HG02678 (cell line): ENCODE measurements at regions not wholly inside any gene's neighbourhood (a gene's known extent, or its start where the extent isn't known, plus 50 kb on each side); places are given as distances from the start of the nearest gene placed in this dataset.
A peak's percentile ranks its signal among the peaks of the same experiment; 100 is the strongest.

ENCODE experiments used
- ATAC-seq: cut with Tn5 transposase; IDR thresholded peaks from one replicate; pipeline ENCODE4 v1.9.1; 2021; ENCODE audit warnings: mild to moderate bottlenecking, moderate library complexity; ENCODE audit not compliant: unreplicated experiment

DNA sequence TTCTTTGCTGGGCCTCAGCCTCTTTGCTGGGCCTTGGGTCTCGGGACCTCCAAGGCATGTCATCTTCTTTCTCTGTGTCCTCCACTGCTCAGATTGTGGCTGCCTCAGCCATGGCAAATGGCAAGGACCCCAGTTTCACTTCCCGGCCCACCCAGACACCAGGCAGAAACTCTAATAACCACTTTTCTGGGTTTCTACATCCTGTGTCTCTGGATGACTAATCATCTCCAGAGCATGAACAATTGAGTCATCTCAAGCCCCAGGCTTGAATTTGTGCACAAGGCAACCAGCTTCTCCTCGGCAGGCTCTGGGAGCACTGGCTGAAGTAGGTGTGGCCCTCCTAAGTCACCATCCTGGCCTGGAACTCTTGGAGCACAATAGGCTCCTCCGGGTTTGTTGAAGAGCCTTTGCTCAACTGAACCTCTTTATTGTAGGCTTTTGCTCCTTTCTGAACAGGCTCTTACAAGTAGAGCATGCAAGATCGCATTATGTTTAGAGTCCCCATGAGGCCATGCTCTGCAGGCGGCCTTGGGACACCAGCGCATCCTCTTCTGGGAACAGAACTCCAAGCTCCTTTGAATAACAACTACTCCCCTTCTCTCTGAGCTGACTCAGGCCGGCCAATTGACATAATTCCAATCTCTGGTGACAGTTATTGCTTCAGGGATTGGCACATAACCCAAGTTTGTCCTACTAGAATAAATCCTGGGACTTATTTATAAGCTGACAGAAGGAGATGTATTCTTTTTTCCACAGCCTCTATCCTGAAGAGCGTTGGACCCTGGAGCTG is 218.1 kb downstream of the WDR11 start:
- ATAC-seq, result peak; percentile 80

DNA sequence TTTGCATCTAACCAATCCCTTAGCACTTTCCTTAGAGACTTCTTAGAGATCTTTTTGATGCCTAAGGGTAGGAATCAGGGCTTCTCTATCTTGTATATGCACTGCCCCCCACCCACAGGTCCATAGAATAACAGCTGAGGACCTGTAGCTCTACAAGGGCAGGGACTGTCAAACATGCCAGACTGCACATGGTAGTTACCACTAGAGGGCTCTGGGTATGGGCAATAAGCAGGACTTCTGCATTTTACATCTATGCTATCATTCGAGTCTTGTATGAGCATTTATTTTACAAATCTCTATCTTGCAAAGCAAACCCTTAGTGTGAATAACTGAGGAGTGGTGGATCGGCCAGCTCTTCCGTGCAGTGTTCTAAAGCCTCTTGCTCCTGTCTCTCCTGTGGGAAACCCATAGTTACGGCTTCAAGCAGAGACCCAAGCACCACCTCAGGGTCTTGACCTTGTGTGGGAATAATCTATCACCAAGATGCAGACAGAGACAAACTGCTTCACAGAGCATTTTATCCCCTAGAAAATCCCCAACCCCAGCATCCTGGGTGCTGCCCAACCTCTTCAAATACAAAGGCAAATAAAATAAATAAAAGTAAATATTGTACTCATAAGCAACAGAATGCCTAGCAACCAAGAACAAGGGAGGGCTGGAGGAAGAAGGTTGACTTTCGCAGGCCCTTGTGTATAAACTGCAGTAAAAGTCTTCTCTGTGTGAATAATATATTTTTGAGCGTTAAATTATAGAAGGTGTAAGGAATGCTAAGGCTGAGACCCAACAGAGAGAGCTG is 219.3 kb downstream of the WDR11 start:
- ATAC-seq, result no peak

DNA sequence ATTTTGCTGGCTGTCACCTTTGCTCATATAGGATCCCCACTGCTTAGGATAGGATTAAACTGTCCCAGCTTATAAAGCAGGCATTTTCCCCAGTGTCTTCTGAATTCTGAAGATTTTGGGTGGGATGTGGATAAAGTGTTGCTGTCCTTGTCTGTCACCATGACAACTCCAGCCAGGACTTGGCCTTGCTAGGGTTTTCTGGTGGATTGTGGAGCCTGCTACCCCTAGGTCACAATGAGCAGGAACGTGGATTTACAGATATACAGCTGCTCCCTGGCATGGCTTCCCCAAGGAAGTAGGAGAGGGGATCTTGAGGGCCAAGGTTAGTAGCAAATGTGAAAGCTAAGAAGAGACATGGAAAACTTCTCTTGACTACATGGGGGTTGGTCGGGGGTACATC is 220.7 kb downstream of the WDR11 start:
- no peak for ATAC-seq

DNA sequence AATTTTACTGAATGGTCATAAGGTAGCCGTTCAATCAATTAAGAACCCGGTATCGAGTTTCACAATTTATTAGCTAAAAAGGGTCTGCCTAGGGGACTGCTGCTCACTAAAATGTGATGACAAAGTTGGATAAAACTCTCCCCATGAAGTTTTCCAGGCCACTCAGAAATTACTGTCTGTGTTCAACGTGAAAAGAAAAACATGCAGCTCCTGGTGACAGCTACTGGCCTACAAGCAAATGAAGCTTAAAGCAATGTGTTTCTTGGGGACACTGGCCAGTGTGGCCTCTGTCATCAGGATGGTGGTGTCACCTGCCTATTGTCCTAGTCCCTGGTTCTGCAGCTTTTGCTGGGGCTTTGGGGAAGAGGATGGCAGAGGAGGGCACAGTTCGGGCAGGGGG is 222.6 kb downstream of the WDR11 start:
- no peak for ATAC-seq

DNA sequence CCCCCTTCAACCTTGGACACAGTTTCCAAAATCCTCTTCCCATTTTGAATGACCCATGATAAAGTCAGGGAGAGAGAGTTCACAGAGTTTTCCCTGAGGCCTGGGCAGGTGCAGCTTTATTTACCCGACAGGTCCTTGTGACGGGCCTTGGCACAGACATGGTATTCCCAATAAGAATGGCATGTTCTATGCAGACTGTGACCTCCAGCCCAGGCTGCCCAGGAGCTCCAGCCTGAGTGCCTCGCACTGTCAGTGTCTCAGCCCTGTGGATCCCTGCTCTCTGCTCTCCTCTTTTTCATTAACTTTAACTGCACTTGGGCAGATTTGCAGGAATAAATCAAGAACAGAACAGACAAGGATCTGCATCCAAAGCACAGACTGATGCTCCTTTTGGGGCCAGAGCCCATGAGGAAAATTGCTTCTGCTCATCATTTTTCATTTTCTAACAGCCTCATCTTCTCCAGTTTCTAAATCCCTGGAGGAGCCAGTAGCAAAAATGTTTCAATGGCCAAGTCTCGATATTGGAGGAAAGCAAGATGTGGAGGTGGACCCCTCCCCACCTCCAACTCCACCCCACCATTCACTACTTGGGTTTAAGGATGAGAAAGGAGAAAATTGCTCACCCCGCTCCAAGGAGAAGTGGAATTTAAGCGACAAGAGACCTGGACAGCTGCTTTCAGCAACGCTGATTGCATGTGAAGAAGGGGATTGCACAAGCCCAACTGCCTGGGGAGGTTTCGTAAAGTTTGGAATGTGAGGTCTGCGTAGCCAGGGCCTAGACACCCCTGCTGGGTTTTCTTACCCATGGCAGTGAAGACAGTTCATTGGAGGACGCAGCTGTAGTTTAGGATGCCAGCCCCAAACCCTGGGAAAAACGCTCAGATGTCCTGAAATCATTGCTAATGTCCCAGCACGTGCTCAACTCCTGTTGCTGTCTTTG is 225.9 kb downstream of the WDR11 start:
- no peak for ATAC-seq

DNA sequence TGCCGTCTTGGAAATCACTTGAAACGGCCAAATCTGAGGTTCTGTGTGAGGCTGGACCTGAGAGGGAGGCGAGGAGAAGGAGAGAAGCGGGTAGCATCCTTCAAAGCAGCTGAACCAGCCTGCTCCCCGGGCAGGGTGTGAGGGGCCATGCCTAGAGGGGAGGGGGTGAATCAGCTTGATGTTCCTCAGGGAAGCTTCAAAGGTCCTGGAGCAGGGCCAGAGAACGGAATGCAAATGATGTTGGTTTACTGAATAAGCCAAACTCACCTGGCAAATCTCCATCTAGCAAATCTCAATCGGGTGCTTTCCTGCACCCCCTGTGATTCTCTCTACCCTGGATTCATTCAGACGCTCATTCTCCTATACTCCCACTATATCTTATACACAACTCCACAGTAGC is 226.9 kb downstream of the WDR11 start:
- no peak for ATAC-seq

DNA sequence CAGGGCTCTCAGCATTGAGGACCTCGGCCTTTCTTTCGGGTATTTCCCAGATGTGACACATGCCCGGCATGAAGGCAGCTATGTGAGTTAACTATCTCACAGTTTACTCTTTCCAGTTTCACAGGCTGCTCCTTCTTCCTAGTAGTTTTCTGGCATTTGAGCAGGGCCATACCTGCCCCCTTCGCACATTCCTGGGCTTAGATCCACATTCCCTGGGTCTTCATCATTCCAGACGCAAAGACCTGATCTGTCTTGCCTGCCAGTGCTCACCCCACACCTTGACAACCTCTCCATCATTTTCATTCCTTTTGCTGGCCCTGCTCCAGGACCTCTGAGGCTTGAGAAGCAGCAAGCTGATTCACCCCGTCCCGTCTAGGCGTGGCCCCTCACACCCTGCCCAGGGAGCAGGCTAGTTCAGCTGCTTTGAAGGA is 227.5 kb downstream of the WDR11 start:
- no peak for ATAC-seq

DNA sequence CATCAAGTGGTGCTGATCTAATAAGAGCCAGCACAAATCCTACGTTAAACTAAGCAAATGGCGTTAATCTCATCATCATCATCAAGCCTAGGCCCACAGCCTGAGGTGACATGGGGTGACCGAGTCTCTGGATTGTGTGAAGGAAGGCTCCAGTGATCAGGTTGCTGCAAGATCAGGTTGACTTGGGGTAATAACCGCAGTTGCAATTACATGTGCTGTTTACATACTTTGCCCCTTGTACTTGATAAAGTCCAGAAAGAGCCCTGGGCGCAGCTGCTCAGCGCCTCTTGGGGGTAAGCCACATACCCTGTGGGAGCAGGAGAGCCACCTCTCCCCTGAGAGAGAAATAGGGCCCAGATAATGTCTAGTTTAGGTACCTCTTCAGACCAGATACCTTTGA is 228.1 kb downstream of the WDR11 start:
- ATAC-seq, result no peak

DNA sequence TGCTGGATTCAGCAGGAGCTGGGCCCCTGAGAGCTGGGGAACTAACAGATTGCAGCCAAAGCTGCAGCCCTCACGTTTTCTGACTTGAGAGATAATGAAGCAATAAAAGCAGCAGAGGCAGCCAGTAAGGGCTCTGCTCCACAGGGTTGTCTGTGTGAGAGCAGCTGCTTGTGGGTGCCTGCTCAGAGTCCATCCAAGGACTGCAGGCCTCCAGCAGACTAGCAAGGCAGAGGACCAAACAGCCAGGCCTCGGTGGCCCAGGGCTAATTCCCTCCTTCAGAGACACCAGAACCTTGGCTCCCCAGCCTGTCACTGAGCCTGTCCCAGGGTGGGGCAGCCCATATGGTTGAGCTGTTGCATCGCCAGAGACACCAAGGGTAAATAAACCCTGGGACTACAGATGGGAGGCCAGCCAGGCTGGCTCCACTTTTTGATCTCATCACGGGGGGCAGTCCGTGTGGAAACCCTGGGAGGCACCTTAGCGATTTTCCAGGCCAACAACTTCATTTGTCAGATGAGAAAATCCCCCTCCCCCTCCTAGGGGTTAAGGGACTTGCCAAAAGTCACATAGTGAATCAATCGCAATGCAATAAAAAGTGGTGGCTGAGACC is 229.2 kb downstream of the WDR11 start:
- no peak for ATAC-seq

DNA sequence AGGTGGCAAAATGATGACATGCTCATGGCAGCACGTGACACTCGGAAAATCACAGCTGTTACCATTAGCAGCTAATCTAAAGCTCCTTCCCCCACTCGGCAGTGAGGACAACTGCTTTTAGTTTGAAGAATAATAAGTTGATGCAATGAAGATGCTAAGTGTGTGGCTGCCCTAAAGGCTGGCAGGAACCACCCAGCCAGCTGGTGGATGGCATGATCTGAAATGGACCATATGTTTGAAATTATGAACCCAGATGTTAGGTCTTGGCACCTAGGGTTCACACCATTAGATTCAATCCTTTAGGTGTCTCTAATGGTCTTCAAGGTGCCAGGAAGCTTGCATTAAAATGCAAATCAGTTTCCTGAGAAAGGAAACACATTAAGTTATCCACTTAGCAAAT is 230.1 kb downstream of the WDR11 start:
- no peak for ATAC-seq

DNA sequence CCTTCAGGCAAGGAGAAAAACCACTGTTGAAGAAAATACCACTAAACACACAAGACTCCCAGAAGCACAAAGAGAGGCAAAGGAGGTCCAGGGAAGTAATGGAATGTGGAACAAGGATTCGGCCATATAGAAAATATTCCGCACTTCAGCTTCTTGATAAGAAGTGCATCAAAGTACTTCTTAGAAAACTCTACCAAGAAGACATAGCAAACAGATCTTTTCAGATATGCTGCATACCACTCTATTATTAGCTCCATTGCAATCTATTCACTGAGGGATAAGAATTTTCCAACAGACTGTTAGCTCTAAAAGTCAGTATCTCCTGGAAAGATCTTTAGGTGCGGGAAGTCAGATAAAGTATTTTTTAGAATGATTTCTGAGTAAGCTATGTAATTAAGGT is 231.8 kb downstream of the WDR11 start:
- ATAC-seq, result no peak

DNA sequence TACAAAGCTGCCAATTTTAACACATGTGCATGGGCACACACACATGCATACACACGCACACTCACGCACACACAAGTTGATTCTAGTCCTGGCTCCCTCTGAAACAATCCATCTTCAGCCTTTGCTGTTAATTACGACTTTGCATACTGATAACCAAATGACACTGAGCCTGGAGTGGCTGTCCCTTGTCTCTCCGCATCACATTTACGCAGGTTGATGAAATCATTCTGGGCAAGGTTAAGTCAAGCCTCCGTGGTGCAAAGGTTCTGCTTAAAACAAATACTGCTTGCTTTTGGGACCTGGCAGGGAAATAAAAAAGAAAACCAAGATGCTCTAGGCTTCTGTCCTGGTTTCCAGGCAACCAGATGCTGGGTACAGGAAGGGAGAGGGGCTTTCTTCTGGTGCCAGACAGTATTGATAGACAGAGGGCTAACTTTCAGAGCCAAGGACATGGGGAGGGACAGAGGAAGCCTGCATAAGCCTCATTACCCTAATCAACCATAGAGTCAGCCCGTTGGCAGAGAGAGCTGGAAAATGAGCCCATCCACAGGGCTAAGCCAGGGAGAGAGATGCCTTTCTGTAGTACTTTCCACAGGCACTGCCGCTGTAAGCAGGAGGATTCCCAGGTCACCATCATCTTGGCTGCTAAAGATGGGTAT is 233.0 kb downstream of the WDR11 start:
- ATAC-seq, result no peak

DNA sequence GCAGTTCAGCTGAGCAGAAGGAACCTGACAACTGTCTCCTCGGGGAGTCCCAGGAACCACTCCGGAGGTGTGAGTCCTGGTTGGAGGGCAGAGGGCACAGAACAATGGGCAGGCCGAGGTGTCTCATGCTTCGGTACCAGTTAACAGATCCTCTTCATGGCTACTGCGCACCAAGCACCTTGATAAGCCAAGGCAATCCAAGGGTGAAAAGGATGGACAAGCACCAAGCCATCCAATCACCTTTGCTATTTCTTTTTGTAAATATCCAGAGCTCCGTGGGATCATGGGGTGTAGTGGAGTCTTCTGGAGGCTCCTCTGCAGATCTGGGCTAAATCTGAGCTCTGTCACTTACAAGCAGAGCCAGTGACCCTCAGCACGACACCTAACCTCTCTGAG is 233.5 kb downstream of the WDR11 start:
- no peak for ATAC-seq

DNA sequence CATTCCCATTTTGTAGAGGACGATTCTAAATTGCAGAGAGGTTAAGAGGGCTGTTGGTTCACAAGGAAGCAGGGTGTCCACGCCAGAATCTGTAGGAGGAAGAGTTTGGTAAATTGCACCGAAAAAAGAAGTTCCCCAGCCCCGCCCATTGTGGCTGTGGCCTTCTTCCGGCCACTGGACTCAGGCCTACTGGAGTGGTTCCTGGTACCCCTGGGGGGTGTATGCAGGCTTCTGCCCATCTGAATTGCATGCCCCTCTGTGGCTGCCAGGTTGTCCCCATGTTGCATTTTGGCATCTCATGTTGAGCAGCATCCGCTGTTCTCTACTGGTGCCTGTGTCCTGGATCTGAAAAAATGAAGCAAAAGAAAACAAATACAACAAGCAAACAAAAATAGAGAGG is 234.2 kb downstream of the WDR11 start:
- ATAC-seq, result no peak

DNA sequence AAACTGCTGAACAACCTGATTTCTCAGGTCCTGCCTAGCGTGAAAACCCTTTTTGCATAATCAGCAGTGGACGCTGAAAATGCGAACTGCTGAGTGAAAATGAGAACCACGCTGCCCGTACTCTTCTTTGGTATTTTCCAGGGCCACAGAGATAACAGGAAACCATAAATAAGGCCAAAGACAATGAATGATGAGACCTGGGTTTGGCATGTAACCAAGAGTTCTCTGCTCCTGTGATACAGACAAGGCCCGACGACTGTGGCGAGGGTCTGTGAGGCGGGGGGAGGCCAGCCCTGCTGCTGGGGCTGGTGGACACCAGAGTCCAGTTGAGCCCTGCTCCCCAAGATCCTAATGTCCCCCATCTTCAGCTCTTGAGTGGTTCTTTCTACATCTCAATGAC is 236.0 kb downstream of the WDR11 start:
- ATAC-seq, result no peak

DNA sequence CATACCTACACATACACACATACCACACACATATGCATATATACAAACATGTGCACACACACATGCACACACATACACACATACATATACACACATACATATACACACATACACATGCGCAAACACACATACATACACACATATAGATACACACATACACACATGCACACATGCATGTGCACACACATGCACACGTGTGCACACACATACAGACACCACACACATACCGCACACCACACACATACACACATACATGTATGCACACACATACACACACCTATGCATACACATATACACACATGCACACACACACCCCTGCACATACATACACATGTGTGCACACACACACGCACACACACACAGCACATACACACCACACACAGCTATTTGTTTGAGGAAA is 236.5 kb downstream of the WDR11 start:
- ATAC-seq, result no peak

DNA sequence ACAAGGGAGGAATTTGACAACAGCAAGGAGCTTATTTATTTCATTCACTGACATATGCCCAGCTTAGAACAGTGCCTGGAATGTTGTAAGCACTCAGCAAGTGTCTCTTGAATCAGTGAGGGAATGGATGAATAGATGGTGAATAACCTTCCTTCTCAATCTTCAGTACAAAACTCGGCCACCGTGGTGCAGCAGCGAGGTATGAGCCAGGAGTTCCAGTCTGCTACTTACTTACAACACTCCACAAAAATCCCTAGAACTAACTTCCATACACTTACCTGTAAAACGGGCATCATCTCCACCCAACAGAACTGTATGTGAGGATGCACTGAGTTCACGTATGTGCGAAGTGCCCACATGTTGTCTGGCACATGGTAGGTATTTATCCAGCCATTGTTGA is 237.4 kb downstream of the WDR11 start:
- no peak for ATAC-seq

DNA sequence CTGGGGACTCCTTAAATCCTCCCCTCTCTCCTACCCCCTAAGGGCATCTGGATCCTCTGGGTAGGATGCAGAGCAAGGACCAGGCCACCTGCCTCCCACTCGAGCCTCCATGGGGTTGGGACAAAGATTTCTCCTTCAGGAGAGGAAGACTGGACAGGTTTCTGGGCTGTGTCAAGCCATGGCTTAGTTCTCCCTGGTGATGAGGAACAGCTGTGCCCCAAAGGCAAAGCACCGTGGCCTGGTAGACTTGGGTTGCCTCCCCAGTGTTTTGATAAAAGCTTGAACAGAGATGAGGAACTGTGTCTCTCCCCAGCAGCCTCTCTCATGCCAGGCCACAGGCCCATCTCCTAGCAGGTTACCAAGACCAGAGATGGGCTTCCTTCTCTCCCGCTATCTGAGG is 238.3 kb downstream of the WDR11 start:
- ATAC-seq, result no peak

DNA sequence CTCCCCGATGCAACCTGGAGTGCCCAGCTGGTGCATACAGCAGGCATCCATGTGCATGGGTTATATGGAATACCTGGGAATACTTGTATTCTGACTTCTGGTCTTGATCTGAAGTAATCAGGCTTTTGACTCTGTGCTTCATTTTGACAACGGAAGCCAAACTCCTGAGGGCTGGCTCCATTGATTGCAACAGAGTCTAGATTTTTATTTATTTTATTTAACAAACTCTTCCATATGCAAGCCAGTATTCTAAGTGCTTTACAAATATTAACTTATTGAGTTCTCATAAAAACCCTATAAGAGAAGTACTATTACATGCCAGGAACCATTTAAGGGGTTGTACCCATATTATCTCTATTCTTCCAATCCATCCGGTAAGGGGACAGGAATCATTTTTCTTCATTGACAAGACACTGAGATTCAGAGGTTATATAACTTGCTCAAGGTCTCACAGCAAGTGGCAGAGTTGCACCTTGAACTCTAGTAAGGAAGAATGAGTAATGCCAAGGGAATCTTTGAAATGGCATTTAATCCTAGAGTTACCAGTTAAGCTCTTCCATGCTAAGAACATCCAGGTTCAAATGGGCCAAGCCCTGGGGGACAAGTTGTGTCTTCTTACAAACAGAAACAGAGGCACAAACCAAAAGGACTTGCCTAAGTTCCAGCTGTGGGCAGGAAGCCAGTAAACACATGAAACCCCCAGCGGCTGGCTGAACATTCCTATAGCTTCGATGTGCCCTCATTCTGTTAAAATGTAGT is 241.0 kb downstream of the WDR11 start:
- no peak for ATAC-seq

DNA sequence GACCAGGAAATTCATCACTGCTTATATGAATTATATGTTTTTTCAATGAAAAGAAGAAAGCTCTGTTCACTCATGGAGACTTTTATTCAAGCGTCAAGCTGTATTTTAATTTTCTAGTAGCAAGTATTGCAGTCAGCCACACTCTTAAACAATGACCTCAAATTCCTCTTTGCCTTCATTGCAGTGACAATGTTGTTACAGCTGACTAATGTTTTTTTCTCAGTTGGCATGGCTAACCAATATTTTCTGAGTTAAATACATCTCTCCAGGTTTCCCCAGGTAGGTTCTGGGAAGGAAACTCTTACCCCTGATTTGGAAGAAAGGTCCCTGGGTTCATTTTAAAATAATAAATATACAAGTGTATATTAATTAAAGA is 241.5 kb downstream of the WDR11 start:
- ATAC-seq, result no peak
